ENCODE measurements at regions not wholly inside any gene's neighbourhood (a gene's known extent, or its start where the extent isn't known, plus 50 kb on each side); places are given as distances from the start of the nearest gene placed in this dataset.
A peak's percentile ranks its signal among the peaks of the same experiment; 100 is the strongest.

DNA sequence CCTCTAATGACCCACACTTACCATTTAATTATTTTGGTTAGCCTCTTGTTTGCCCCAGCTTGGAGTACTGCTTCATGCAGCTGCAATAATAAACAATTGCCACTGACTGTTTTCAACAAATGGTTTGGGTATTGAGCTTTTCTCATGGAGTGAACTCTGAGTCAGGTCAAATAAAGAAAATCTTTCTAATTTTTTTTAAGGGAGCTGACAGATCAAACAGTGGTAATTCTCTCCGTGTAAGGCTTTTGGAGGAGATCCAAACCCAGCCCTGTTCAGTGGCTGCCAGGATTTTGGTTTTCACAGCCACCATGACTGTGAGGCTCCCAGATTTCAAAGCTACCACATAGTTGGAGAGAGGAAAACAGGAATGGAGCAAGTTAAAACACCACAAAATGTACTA lies 110.7 kb upstream of the EFNA5 start:
- 29 to 53% (median 34%) methylated on average over 1 of the region's 1 CpG for WGBS, 4 donors
- intact Hi-C loops (cut with DNase I), result no loop called here

GRCh38 chr5:107779437-107779836 lies 108.7 kb upstream of the EFNA5 start:
- no peaks in the 10 kb centered on the region for H3K27me3 ChIP-seq
- DNase-seq, result no peak
- 84 to 90% (median 88%) methylated on average over 2 of the region's 2 CpGs for WGBS, 4 donors
- TF ChIP-seq CTCF (IDR thresholded peaks at IDR 0.05) (no peak), POLR2A (IDR thresholded peaks at IDR 0.05) (no peak)
- peaks cover 0 to 13% (median 0%) of the 10 kb centered on the region in 12 donors for H3K9me3 ChIP-seq
- peaks cover 0 to 4% (median 0%) of the 10 kb centered on the region in 12 donors for H3K4me1 ChIP-seq
- H3K36me3 ChIP-seq, result no peaks in the 10 kb centered on the region
- peak overlapping the region in 2 of 12 donors; percentile 32 to 58 for H3K27ac ChIP-seq
- ATAC-seq, result no peak
- intact Hi-C loops (cut with DNase I), result no loop called here
- H3K4me3 ChIP-seq, result peak overlapping the region in 2 of 12 donors; percentile 27 to 36

More for the DNA sequence above, 110.7 kb upstream of the EFNA5 start:
- DNase-seq, result no peak
- H3K36me3 ChIP-seq, result no peaks in the 10 kb centered on the region
- H3K4me3 ChIP-seq, result no peak overlapping the region
- peaks cover 0 to 14% (median 0%) of the 10 kb centered on the region in 12 donors for H3K9me3 ChIP-seq
- no peak for TF ChIP-seq CTCF (IDR thresholded peaks at IDR 0.05)
- TF ChIP-seq POLR2A (IDR thresholded peaks at IDR 0.05), result no peak
- H3K27ac ChIP-seq, result no peak overlapping the region
- H3K4me1 ChIP-seq, result peaks cover 0 to 4% (median 0%) of the 10 kb centered on the region in 12 donors
- ATAC-seq, result no peak
- H3K27me3 ChIP-seq, result no peaks in the 10 kb centered on the region

- intact Hi-C loops (cut with DNase I), result no loop called here
- 33 to 58% (median 45%) methylated on average over 3 of the region's 3 CpGs for WGBS, 4 donors
- peak in 3 of 4 donors; percentile 54 to 75 (median 71) for ATAC-seq
- H3K27me3 ChIP-seq, result no peaks in the 10 kb centered on the region
- DNase-seq, result no peak
- H3K4me1 ChIP-seq, result peaks cover 0 to 4% (median 0%) of the 10 kb centered on the region in 12 donors
- peaks cover 0 to 13% (median 0%) of the 10 kb centered on the region in 12 donors for H3K9me3 ChIP-seq
- H3K27ac ChIP-seq, result peak overlapping the region in 7 of 12 donors; percentile 11 to 58 (median 32)
- H3K4me3 ChIP-seq, result peak overlapping the region in 2 of 12 donors; percentile 27 to 36
- TF ChIP-seq POLR2A (IDR thresholded peaks at IDR 0.05), result no peak
- no peak for TF ChIP-seq CTCF (IDR thresholded peaks at IDR 0.05)
- no peaks in the 10 kb centered on the region for H3K36me3 ChIP-seq
Observed at GRCh38 chr5:107778647-107779046, 107.9 kb upstream of the EFNA5 start.

DNA sequence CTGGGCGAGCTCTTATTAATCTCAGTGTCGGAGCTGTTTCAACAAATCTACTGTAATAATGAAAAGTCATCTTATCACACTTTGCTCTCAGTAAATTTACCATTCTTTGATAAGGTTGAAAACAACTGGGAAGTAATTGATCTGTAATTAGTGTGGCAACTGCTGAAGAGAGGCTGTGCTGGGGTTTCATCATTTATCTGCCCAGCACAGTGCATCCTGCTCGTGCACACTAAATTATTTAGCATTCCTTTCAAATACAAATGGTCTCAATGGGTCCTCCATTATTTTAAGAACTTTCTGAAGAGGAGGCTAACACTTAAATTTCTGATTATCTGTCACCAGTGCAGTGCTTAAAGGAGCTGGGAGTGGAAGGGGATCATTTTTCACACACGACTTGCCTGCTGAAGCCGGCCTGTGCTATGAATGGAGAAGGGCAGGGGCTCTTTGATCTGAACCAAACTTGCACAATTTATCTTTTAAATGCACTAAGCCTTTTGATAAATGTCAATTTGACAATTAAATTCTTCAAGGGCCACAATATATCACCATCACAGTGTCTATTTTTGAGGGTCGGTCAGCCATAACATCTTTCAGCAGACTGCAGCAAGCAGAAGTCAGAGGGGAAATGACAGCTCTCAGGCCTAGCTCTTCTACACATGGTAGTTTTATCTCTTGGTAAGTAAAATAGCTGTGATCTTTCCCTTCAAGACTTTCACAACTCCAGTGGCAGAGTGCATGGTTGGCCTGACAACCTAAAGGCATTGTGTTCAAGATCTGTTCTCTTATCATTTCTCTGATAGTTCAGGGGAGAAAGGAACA lies 106.4 kb upstream of the EFNA5 start:
- DNase-seq, result no peak

More for the DNA sequence above, 106.4 kb upstream of the EFNA5 start:
- intact Hi-C loops (cut with DNase I), result no loop called here
- no peaks in the 10 kb centered on the region for H3K27me3 ChIP-seq
- H3K36me3 ChIP-seq, result no peaks in the 10 kb centered on the region
- H3K27ac ChIP-seq, result no peak overlapping the region
- peaks cover 0 to 13% (median 0%) of the 10 kb centered on the region in 12 donors for H3K9me3 ChIP-seq
- WGBS, 4 donors, result 67 to 78% (median 71%) methylated on average over 6 of the region's 6 CpGs
- no peak overlapping the region for H3K4me3 ChIP-seq
- ATAC-seq, result no peak
- TF ChIP-seq CTCF (IDR thresholded peaks at IDR 0.05), result no peak
- no peak for TF ChIP-seq POLR2A (IDR thresholded peaks at IDR 0.05)
- H3K4me1 ChIP-seq, result peaks cover 0 to 13% (median 0%) of the 10 kb centered on the region in 12 donors

Data from heart left ventricle (tissue), 16 donors.